Activated CD8-positive, alpha-beta memory T cell treated with anti-CD3 and anti-CD28 coated beads, Interleukin-2, amount 50 U/mL, for 4 hours (primary cell): ENCODE measurements at regions not wholly inside any gene's neighbourhood (a gene's known extent, or its start where the extent isn't known, plus 50 kb on each side); places are given as distances from the start of the nearest gene placed in this dataset.

Source experiments
- DNase-seq: peaks from one replicate; pipeline ENCODE4 v3.0.0-alpha.2; 2020

- DNase-seq: no peak
These were observed 162.9 kb downstream of the NXNL2 start for GRCh38 chr9:88697764-88698432.

- no peak for DNase-seq
These were observed 168.0 kb downstream of the NXNL2 start for GRCh38 chr9:88702985-88703384.

- no peak for DNase-seq
These were observed 171.5 kb downstream of the NXNL2 start for GRCh38 chr9:88706193-88707113.

- DNase-seq: no peak
These were observed 175.5 kb downstream of the NXNL2 start for GRCh38 chr9:88710449-88710848.

- no peak for DNase-seq
These were observed 176.7 kb downstream of the NXNL2 start for GRCh38 chr9:88711719-88712118.

GRCh38 chr9:88712484-88712883 is 177.5 kb downstream of the NXNL2 start:
- no peak for DNase-seq

GRCh38 chr9:88713010-88713409 is 178.0 kb downstream of the NXNL2 start:
- no peak for DNase-seq

- no peak for DNase-seq
These were observed 181.8 kb downstream of the NXNL2 start for GRCh38 chr9:88716596-88717290.

- DNase-seq: no peak
These were observed 186.0 kb downstream of the NXNL2 start for GRCh38 chr9:88721025-88721424.

GRCh38 chr9:88721495-88722279 is 186.7 kb downstream of the NXNL2 start:
- no peak for DNase-seq

- no peak for DNase-seq
These were observed 187.8 kb downstream of the NXNL2 start for GRCh38 chr9:88722753-88723152.

GRCh38 chr9:88723751-88724150 is 188.8 kb downstream of the NXNL2 start:
- no peak for DNase-seq

GRCh38 chr9:88724331-88724730 is 189.4 kb downstream of the NXNL2 start:
- no peak for DNase-seq

GRCh38 chr9:88725300-88726019 is 190.5 kb downstream of the NXNL2 start:
- no peak for DNase-seq

- no peak for DNase-seq
These were observed 191.8 kb downstream of the NXNL2 start for GRCh38 chr9:88726803-88727202.

GRCh38 chr9:88730780-88731179 is 195.8 kb downstream of the NXNL2 start:
- DNase-seq: no peak

GRCh38 chr9:88732128-88732527 is 197.2 kb downstream of the NXNL2 start:
- DNase-seq: no peak

GRCh38 chr9:88733651-88734421 is 198.9 kb downstream of the NXNL2 start:
- DNase-seq: no peak

GRCh38 chr9:88734527-88734926 is 199.5 kb downstream of the NXNL2 start:
- no peak for DNase-seq

GRCh38 chr9:88736136-88736637 is 201.2 kb downstream of the NXNL2 start:
- no peak for DNase-seq

GRCh38 chr9:88737031-88737430 is 202.1 kb downstream of the NXNL2 start:
- no peak for DNase-seq
